ENCODE measurements at regions not wholly inside any gene's neighbourhood (a gene's known extent, or its start where the extent isn't known, plus 50 kb on each side); places are given as distances from the start of the nearest gene placed in this dataset.

DNA sequence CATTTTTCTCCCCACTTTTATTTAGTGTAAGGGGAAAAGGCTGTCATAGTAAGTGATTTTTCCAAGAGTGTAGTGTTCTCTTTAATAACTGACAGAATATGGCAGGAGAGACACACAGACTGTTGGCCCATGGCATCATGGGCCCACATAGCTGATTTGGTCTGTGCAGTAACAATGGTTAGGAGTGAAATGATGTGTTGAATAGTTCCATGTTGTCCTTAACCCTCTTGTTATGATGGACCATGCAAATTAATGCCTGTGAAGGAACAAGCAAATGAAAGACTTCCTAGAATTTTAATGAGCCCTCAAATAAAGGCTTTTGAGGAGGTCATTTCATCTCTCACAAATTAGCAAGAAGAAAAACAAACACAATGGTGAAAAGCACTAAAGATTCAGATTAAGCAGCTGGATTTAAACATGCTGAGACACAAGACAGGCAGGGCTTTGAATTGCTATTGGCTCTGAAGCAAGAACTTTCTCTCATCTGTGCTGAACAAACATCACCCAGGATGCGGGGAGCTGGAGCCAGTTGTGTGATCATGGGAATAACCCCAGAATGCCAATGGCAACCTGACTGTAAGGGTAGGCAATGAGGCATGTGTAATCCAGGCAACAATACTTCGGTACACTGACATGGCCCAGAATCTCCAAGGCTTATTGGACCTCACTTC, 136.7 kb upstream of the VEPH1 start:
- H4K20me1 ChIP-seq (ENCODE audit: insufficient read depth), result no peaks in the 10 kb centered on the region
- no peaks in the 10 kb centered on the region for H3K9me2 ChIP-seq (ENCODE audit: insufficient read depth, low read length)
- no peak overlapping the region for H2AFZ ChIP-seq (ENCODE audit: low read depth, low read length)
- no peaks in the 10 kb centered on the region for H3K79me2 ChIP-seq (replicated peaks; ENCODE audit: insufficient read depth, low read length)
- peaks cover 3% of the 10 kb centered on the region for H3K9me3 ChIP-seq (ENCODE audit: low read length)
- H3K4me3 ChIP-seq (ENCODE audit: low read length), result no peak overlapping the region
- H3K27ac ChIP-seq (ENCODE audit: low read length), result no peak overlapping the region
- TF ChIP-seq EP300 (conservative IDR thresholded peaks at IDR 0.05; ENCODE audit: poor library complexity, severe bottlenecking), result no peak
- TF ChIP-seq SMC3 (conservative IDR thresholded peaks at IDR 0.05; ENCODE audit: poor library complexity), result no peak
- TF ChIP-seq EZH2 (IDR thresholded peaks at IDR 0.05; ENCODE audit: borderline replicate concordance, insufficient read depth, low read length, poor library complexity, severe bottlenecking), result no peak
- TF ChIP-seq POLR2AphosphoS5 (IDR thresholded peaks at IDR 0.05), result no peak
- TF ChIP-seq MXI1 (conservative IDR thresholded peaks at IDR 0.05; ENCODE audit: poor library complexity, severe bottlenecking), result no peak
- no peak for TF ChIP-seq RAD21 (conservative IDR thresholded peaks at IDR 0.05)
- TF ChIP-seq, protein P1, sequence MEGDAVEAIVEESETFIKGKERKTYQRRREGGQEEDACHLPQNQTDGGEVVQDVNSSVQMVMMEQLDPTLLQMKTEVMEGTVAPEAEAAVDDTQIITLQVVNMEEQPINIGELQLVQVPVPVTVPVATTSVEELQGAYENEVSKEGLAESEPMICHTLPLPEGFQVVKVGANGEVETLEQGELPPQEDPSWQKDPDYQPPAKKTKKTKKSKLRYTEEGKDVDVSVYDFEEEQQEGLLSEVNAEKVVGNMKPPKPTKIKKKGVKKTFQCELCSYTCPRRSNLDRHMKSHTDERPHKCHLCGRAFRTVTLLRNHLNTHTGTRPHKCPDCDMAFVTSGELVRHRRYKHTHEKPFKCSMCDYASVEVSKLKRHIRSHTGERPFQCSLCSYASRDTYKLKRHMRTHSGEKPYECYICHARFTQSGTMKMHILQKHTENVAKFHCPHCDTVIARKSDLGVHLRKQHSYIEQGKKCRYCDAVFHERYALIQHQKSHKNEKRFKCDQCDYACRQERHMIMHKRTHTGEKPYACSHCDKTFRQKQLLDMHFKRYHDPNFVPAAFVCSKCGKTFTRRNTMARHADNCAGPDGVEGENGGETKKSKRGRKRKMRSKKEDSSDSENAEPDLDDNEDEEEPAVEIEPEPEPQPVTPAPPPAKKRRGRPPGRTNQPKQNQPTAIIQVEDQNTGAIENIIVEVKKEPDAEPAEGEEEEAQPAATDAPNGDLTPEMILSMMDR (IDR thresholded peaks at IDR 0.05; ENCODE audit: poor library complexity, severe bottlenecking), result no peak
- H3K4me2 ChIP-seq (ENCODE audit: low read length), result no peak overlapping the region
- no peak overlapping the region for H3K9ac ChIP-seq (ENCODE audit: low read length)
- H3K27me3 ChIP-seq (ENCODE audit: insufficient read depth, low read depth, low read length), result no peaks in the 10 kb centered on the region
- no peaks in the 10 kb centered on the region for H3K36me3 ChIP-seq (ENCODE audit: insufficient read depth, low read length)
- H3F3A ChIP-seq (ENCODE audit: insufficient read depth, low read length, poor library complexity, severe bottlenecking), result no peaks in the 10 kb centered on the region

DNA sequence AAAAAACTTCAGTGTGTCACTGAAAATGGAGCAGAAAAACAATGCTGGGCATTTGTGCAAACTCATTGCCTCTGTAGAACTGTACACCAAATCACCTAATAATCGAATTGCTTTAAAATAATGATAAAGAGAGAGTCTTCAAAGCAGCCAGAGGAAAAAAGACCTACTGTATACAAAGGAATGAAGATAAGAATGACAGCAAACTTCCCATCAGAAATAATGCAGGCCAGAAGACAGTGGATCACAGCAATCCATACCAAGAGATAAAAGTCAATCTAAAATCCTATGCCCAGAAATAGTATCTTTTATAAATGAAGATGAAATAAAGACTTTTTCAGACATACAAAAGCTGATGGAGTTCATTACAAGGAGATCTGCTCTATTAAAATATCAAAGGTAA, 134.7 kb upstream of the VEPH1 start:
- H3K4me3 ChIP-seq (ENCODE audit: low read length), result no peak overlapping the region
- peaks cover 3% of the 10 kb centered on the region for H3K9me3 ChIP-seq (ENCODE audit: low read length)
- no peaks in the 10 kb centered on the region for H3K79me2 ChIP-seq (replicated peaks; ENCODE audit: insufficient read depth, low read length)
- H3K9me2 ChIP-seq (ENCODE audit: insufficient read depth, low read length), result no peaks in the 10 kb centered on the region
- no peaks in the 10 kb centered on the region for H3K27me3 ChIP-seq (ENCODE audit: insufficient read depth, low read depth, low read length)
- no peaks in the 10 kb centered on the region for H3K36me3 ChIP-seq (ENCODE audit: insufficient read depth, low read length)
- no peak overlapping the region for H3K4me2 ChIP-seq (ENCODE audit: low read length)
- no peaks in the 10 kb centered on the region for H4K20me1 ChIP-seq (ENCODE audit: insufficient read depth)
- no peak overlapping the region for H2AFZ ChIP-seq (ENCODE audit: low read depth, low read length)
- H3K9ac ChIP-seq (ENCODE audit: low read length), result no peak overlapping the region
- TF ChIP-seq POLR2AphosphoS5 (IDR thresholded peaks at IDR 0.05) (no peak), MXI1 (conservative IDR thresholded peaks at IDR 0.05; ENCODE audit: poor library complexity, severe bottlenecking) (no peak), RAD21 (conservative IDR thresholded peaks at IDR 0.05) (no peak), TAF1 (IDR thresholded peaks at IDR 0.05; ENCODE audit: low read depth) (no peak), EZH2 (IDR thresholded peaks at IDR 0.05; ENCODE audit: borderline replicate concordance, insufficient read depth, low read length, poor library complexity, severe bottlenecking) (no peak), EP300 (conservative IDR thresholded peaks at IDR 0.05; ENCODE audit: poor library complexity, severe bottlenecking) (no peak), SMC3 (conservative IDR thresholded peaks at IDR 0.05; ENCODE audit: poor library complexity) (no peak)
- TF ChIP-seq, protein P1 (IDR thresholded peaks at IDR 0.05; ENCODE audit: poor library complexity, severe bottlenecking), result no peak
- TF ChIP-seq, protein P2, sequence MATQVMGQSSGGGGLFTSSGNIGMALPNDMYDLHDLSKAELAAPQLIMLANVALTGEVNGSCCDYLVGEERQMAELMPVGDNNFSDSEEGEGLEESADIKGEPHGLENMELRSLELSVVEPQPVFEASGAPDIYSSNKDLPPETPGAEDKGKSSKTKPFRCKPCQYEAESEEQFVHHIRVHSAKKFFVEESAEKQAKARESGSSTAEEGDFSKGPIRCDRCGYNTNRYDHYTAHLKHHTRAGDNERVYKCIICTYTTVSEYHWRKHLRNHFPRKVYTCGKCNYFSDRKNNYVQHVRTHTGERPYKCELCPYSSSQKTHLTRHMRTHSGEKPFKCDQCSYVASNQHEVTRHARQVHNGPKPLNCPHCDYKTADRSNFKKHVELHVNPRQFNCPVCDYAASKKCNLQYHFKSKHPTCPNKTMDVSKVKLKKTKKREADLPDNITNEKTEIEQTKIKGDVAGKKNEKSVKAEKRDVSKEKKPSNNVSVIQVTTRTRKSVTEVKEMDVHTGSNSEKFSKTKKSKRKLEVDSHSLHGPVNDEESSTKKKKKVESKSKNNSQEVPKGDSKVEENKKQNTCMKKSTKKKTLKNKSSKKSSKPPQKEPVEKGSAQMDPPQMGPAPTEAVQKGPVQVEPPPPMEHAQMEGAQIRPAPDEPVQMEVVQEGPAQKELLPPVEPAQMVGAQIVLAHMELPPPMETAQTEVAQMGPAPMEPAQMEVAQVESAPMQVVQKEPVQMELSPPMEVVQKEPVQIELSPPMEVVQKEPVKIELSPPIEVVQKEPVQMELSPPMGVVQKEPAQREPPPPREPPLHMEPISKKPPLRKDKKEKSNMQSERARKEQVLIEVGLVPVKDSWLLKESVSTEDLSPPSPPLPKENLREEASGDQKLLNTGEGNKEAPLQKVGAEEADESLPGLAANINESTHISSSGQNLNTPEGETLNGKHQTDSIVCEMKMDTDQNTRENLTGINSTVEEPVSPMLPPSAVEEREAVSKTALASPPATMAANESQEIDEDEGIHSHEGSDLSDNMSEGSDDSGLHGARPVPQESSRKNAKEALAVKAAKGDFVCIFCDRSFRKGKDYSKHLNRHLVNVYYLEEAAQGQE (IDR thresholded peaks at IDR 0.05; ENCODE audit: borderline replicate concordance), result no peak
- H3K27ac ChIP-seq (ENCODE audit: low read length), result no peak overlapping the region
- H3F3A ChIP-seq (ENCODE audit: insufficient read depth, low read length, poor library complexity, severe bottlenecking), result no peaks in the 10 kb centered on the region
